ENCODE measurements at regions not wholly inside any gene's neighbourhood (a gene's known extent, or its start where the extent isn't known, plus 50 kb on each side); places are given as distances from the start of the nearest gene placed in this dataset.

GRCh38 chr2:7264791-7265190, 347.6 kb downstream of the RNF144A start:
- H3K4me1 ChIP-seq (ENCODE audit: low read depth, poor library complexity, severe bottlenecking): no peaks in the 10 kb centered on the region
- H3K27ac ChIP-seq: no peak overlapping the region
- H3K4me2 ChIP-seq: no peak overlapping the region
- no peak for TF ChIP-seq CTCF (conservative IDR thresholded peaks at IDR 0.05; ENCODE audit: low read depth, low read length)
- H2AFZ ChIP-seq (ENCODE audit: low read depth): no peak overlapping the region
- no peaks in the 10 kb centered on the region for H3K79me2 ChIP-seq (ENCODE audit: insufficient read depth, low read depth)
- no peaks in the 10 kb centered on the region for H3K27me3 ChIP-seq (ENCODE audit: insufficient read depth, low read depth)
- no peak overlapping the region for H3K4me3 ChIP-seq (IDR thresholded peaks at IDR 0.05; ENCODE audit: insufficient read depth, low read depth, low read length)
- H4K20me1 ChIP-seq (ENCODE audit: insufficient read depth): no peaks in the 10 kb centered on the region
- no peaks in the 10 kb centered on the region for H3K36me3 ChIP-seq (ENCODE audit: insufficient read depth)
- no peak overlapping the region for H3K9ac ChIP-seq

DNA sequence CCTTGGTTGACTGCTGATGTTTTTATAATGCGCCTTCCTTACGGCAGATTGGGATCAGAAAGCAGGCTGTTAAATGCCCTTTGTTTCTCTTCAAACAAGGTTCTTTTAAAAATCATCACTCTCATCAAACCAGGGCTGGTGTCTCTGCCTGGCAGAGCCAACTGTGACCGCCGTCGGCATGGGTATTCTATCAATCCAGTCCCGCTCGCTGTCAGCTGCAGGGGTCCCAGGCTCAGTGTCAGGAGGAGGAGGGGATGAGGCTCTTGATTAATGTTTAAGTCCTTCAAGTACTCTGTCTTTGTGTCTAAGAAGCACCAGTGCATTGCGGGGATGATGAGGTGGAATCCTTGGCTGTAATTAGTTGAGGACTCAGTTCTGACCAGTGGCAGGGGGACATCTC, 348.1 kb downstream of the RNF144A start:
- no peaks in the 10 kb centered on the region for H3K4me1 ChIP-seq (ENCODE audit: low read depth, poor library complexity, severe bottlenecking)
- no peak overlapping the region for H2AFZ ChIP-seq (ENCODE audit: low read depth)
- no peak overlapping the region for H3K4me3 ChIP-seq (IDR thresholded peaks at IDR 0.05; ENCODE audit: insufficient read depth, low read depth, low read length)
- no peaks in the 10 kb centered on the region for H3K27me3 ChIP-seq (ENCODE audit: insufficient read depth, low read depth)
- no peaks in the 10 kb centered on the region for H4K20me1 ChIP-seq (ENCODE audit: insufficient read depth)
- no peak overlapping the region for H3K9ac ChIP-seq
- H3K79me2 ChIP-seq (ENCODE audit: insufficient read depth, low read depth): no peaks in the 10 kb centered on the region
- no peak overlapping the region for H3K4me2 ChIP-seq
- TF ChIP-seq CTCF (conservative IDR thresholded peaks at IDR 0.05; ENCODE audit: low read depth, low read length): no peak
- no peaks in the 10 kb centered on the region for H3K36me3 ChIP-seq (ENCODE audit: insufficient read depth)
- H3K27ac ChIP-seq: no peak overlapping the region

DNA sequence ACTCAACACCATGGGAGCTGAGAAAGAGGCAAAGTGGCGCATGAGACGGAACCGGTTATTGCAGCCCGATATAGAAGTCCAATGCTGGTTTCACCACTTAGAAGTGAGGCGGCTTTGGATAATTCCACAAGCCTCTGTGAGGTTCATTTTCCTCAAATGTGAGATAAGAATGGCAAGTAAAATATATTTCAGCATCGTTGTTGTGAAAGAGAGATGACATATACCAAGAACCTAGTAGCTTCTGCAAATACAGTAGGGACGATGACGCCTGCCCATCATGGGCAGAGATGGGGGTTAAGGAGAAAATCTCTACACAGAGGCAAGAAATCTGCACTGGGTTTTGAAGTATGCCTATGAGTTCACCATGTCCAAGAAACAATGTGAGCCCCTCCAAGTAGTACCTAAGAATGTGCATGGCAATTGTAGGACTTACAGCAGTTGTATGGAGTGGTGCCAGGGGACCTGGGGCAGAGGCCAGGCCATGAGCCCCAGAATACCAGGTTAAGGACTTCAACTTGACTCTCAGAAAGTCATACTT, 352.0 kb downstream of the RNF144A start:
- no peak for TF ChIP-seq CTCF (conservative IDR thresholded peaks at IDR 0.05; ENCODE audit: low read depth, low read length)

GRCh38 chr2:7270011-7270431, 352.8 kb downstream of the RNF144A start:
- Histone ChIP-seq H3K36me3 (ENCODE audit: insufficient read depth) (no peaks in the 10 kb centered on the region), H4K20me1 (ENCODE audit: insufficient read depth) (no peaks in the 10 kb centered on the region), H3K9ac (no peak overlapping the region), H3K27ac (no peak overlapping the region), H2AFZ (ENCODE audit: low read depth) (no peak overlapping the region), H3K4me3 (IDR thresholded peaks at IDR 0.05; ENCODE audit: insufficient read depth, low read depth, low read length) (no peak overlapping the region), H3K79me2 (ENCODE audit: insufficient read depth, low read depth) (no peaks in the 10 kb centered on the region), H3K4me1 (ENCODE audit: low read depth, poor library complexity, severe bottlenecking) (no peaks in the 10 kb centered on the region), H3K4me2 (no peak overlapping the region), H3K27me3 (ENCODE audit: insufficient read depth, low read depth) (no peaks in the 10 kb centered on the region)
- TF ChIP-seq CTCF (conservative IDR thresholded peaks at IDR 0.05; ENCODE audit: low read depth, low read length): no peak

More for the DNA sequence above, 352.0 kb downstream of the RNF144A start:
- H3K27me3 ChIP-seq (ENCODE audit: insufficient read depth, low read depth): no peaks in the 10 kb centered on the region
- H3K36me3 ChIP-seq (ENCODE audit: insufficient read depth): no peaks in the 10 kb centered on the region
- H3K79me2 ChIP-seq (ENCODE audit: insufficient read depth, low read depth): no peaks in the 10 kb centered on the region
- no peaks in the 10 kb centered on the region for H3K4me1 ChIP-seq (ENCODE audit: low read depth, poor library complexity, severe bottlenecking)
- no peaks in the 10 kb centered on the region for H4K20me1 ChIP-seq (ENCODE audit: insufficient read depth)
- H3K4me3 ChIP-seq (IDR thresholded peaks at IDR 0.05; ENCODE audit: insufficient read depth, low read depth, low read length): no peak overlapping the region
- H3K27ac ChIP-seq: no peak overlapping the region
- H3K9ac ChIP-seq: no peak overlapping the region
- H3K4me2 ChIP-seq: no peak overlapping the region
- no peak overlapping the region for H2AFZ ChIP-seq (ENCODE audit: low read depth)

All from KMS-11 (cell line).